SK-N-SH treated with all-trans-retinoic acid at 6 μM for 48 hours (cell line): ENCODE measurements at regions not wholly inside any gene's neighbourhood (a gene's known extent, or its start where the extent isn't known, plus 50 kb on each side); places are given as distances from the start of the nearest gene placed in this dataset.

ENCODE experiments used
- ATAC-seq: fragments of 200-7000 bp; cut with Tn5 transposase; 3 replicates; pipeline ENCODE4 v1.9.1; 2020; ENCODE audit warnings: mild to moderate bottlenecking, moderate library complexity
- ARNTL ChIP-seq: fragments of 450-650 bp; formaldehyde crosslinking; IDR thresholded peaks from 2 replicates; pipeline ENCODE4 v1.5.0; 2020; ENCODE audit warnings: low read depth, mild to moderate bottlenecking, moderate library complexity, borderline replicate concordance
- CSDC2 ChIP-seq: fragments of 250-450 bp; sonication (Bioruptor Pico); IDR thresholded peaks from 2 replicates; pipeline ENCODE4 v1.5.0; 2020; ENCODE audit warnings: mild to moderate bottlenecking, moderate library complexity
- ESRRG ChIP-seq: fragments of 250-450 bp; sonication (Bioruptor Pico); IDR thresholded peaks from 2 replicates; pipeline ENCODE4 v1.6.1; 2021; ENCODE audit warnings: mild to moderate bottlenecking
- GLIS3 ChIP-seq: fragments of 250-450 bp; sonication (Bioruptor Pico); IDR thresholded peaks from 2 replicates; pipeline ENCODE4 v1.5.0; 2020; ENCODE audit warnings: mild to moderate bottlenecking, moderate library complexity
- PPARA ChIP-seq: fragments of 250-450 bp; sonication (Bioruptor Pico); IDR thresholded peaks from 2 replicates; pipeline ENCODE4 v1.5.0; 2020; ENCODE audit warnings: mild to moderate bottlenecking, borderline replicate concordance
- RARB ChIP-seq: fragments of 250-450 bp; sonication (Bioruptor Pico); IDR thresholded peaks from 2 replicates; pipeline ENCODE4 v1.8.0; 2021; ENCODE audit warnings: mild to moderate bottlenecking, moderate library complexity
- SNAI2 ChIP-seq: fragments of 250-450 bp; sonication (Bioruptor Pico); IDR thresholded peaks from 2 replicates; pipeline ENCODE4 v1.5.0; 2020; ENCODE audit warnings: mild to moderate bottlenecking, moderate library complexity
- TCF4 ChIP-seq: fragments of 250-450 bp; sonication (Bioruptor Pico); IDR thresholded peaks from 2 replicates; pipeline ENCODE4 v1.8.0; 2021; ENCODE audit warnings: mild to moderate bottlenecking, moderate library complexity, borderline replicate concordance
- TOX ChIP-seq: fragments of 250-450 bp; sonication (Bioruptor Pico); IDR thresholded peaks from 2 replicates; pipeline ENCODE4 v1.8.0; 2021; ENCODE audit warnings: mild to moderate bottlenecking, moderate library complexity, borderline replicate concordance
- ZFP30 ChIP-seq: fragments of 450-650 bp; formaldehyde crosslinking; IDR thresholded peaks from 2 replicates; pipeline ENCODE4 v1.5.0; 2022; ENCODE audit warnings: mild to moderate bottlenecking, moderate library complexity
- ZNF565 ChIP-seq: fragments of 450-650 bp; formaldehyde crosslinking; conservative IDR thresholded peaks from 2 replicates; pipeline ENCODE4 v1.5.0; 2020; ENCODE audit warnings: low read depth, mild to moderate bottlenecking, moderate library complexity
- ZNF8 ChIP-seq: fragments of 450-650 bp; formaldehyde crosslinking; IDR thresholded peaks from 2 replicates; pipeline ENCODE4 v1.5.0; 2020; ENCODE audit warnings: mild to moderate bottlenecking, moderate library complexity
- TF ChIP-seq, protein P1 (sequence below): fragments of 250-450 bp; sonication (Bioruptor Pico); IDR thresholded peaks from 2 replicates; pipeline ENCODE4 v1.8.0; 2020; ENCODE audit warnings: mild to moderate bottlenecking, moderate library complexity, borderline replicate concordance
- TF ChIP-seq, protein P2 (sequence below): fragments of 250-450 bp; sonication (Bioruptor Pico); IDR thresholded peaks from 2 replicates; pipeline ENCODE4 v1.5.0; 2020; ENCODE audit warnings: mild to moderate bottlenecking, moderate library complexity
- TF ChIP-seq, protein P3 (sequence below): fragments of 250-450 bp; sonication (Bioruptor Pico); IDR thresholded peaks from 2 replicates; pipeline ENCODE4 v1.5.1; 2020; ENCODE audit warnings: low read depth, mild to moderate bottlenecking, moderate library complexity

DNA sequence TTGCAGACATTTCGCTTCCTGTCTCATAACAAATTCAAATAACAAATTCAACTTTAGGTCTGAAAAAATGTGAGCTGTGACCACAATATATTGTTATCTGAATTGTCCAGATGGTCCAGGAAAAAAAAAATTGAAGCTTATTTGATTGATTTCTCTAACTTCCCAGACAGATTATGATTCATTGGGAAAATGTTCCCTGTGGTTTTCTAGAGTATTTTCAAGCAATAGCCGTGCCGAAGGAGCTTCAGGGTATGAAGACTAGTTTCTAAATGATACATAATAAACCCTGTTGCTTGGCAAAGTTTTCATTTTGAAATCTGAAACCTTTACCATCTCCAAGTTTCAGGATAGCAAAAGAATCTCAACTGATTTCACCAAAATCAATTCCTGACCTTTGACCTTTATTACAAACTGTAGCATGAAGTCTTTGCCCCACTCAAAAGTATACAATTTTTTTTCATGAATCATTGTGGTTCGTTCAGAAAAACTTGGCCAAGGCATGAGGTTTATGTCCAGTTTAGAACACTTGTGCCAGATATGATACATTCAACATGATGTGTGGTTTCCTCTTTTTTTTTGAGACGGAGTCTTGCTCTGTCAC, 109.9 kb downstream of the JCAD start (continued):
- TF ChIP-seq ARNTL (CRISPR knock-in tag), result no peak
- TF ChIP-seq ZNF565 (CRISPR knock-in tag), result no peak

DNA sequence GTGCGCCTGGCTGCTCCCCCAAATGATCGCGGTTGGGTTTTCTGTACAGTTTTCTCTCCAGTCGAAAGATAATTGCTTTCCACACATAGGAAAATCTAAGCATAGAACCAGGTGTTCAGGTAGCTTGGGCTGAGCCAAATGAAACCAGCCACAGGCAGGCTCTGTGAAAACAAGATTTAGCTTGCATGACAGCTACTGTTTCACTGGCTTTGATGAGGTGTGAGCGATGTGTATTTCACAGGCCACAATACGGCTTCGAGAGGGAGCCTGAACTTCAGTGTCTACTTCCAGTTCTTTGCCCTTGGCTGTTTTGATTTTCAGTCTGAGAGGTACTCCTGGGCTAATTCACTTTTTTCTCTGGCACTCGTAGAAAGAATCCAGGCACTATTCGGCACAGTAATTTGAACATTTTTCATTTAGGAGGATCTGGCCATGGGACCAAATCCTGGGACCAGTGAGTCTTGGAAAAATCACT, 110.5 kb downstream of the JCAD start:
- peak; percentile 65 for ATAC-seq
- TF ChIP-seq RARB (CRISPR knock-in tag) (no peak), ZFP30 (CRISPR knock-in tag) (no peak), CSDC2 (CRISPR knock-in tag) (no peak), ESRRG (no peak), TOX (CRISPR knock-in tag) (no peak), ZNF8 (CRISPR knock-in tag) (no peak)

DNA sequence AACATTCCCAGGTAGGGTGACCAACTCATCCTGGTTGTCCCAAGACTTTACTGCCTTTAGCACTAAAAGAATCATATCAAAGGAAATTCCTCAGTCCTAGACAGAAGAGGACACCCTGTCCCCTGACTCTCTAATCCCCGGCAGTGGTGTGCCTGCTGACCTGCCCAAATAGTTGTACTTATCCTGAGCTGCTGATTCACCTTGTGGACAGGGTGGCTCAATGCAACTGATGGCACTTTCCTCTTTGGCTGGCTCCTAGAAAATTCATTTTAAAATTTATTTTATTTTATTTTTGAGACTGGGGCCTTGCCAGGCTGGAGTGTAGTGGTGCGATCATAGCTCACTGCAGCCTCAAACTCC, 111.7 kb downstream of the JCAD start:
- TF ChIP-seq, protein P1, sequence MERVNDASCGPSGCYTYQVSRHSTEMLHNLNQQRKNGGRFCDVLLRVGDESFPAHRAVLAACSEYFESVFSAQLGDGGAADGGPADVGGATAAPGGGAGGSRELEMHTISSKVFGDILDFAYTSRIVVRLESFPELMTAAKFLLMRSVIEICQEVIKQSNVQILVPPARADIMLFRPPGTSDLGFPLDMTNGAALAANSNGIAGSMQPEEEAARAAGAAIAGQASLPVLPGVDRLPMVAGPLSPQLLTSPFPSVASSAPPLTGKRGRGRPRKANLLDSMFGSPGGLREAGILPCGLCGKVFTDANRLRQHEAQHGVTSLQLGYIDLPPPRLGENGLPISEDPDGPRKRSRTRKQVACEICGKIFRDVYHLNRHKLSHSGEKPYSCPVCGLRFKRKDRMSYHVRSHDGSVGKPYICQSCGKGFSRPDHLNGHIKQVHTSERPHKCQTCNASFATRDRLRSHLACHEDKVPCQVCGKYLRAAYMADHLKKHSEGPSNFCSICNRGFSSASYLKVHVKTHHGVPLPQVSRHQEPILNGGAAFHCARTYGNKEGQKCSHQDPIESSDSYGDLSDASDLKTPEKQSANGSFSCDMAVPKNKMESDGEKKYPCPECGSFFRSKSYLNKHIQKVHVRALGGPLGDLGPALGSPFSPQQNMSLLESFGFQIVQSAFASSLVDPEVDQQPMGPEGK (CRISPR knock-in tag), result no peak
- TF ChIP-seq, all 23 proteins: peak for 0
- ATAC-seq, result no peak

DNA sequence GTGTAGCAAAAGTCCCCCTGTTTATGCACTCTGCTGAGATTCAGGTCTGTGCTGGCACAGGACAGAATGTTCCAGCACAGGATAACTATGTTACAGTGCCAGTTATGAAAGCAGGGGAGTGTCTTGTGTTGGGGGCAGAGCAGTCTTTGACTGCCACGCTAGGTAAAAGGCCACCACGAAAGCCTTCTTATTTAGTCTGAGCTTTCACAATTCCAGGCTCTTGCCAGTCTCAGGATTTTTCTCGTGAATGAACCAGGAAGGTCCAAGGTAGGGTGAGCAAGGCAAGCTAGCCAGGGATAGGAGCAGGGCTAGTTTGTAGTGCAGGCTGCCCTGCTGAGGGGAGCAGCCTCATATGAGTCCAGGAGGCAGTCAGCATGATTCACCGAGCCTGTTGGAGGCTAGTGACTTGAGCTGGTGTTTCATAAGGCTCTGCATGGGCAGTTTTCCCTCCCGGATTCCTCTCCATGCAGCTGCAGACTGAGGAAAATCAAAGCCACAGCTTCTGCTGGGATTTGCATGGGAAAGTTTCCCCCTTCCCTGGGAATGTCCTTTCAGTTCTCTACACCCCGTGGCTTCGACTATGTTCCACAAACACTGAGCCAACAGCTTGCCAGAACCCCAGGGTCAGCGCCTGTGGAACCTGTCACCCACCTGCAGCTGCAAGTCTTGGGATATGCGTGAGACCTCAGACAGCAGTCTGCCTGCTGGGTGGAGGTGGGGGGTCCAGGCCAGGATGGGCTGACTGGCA, 112.3 kb downstream of the JCAD start:
- TF ChIP-seq, protein P2, sequence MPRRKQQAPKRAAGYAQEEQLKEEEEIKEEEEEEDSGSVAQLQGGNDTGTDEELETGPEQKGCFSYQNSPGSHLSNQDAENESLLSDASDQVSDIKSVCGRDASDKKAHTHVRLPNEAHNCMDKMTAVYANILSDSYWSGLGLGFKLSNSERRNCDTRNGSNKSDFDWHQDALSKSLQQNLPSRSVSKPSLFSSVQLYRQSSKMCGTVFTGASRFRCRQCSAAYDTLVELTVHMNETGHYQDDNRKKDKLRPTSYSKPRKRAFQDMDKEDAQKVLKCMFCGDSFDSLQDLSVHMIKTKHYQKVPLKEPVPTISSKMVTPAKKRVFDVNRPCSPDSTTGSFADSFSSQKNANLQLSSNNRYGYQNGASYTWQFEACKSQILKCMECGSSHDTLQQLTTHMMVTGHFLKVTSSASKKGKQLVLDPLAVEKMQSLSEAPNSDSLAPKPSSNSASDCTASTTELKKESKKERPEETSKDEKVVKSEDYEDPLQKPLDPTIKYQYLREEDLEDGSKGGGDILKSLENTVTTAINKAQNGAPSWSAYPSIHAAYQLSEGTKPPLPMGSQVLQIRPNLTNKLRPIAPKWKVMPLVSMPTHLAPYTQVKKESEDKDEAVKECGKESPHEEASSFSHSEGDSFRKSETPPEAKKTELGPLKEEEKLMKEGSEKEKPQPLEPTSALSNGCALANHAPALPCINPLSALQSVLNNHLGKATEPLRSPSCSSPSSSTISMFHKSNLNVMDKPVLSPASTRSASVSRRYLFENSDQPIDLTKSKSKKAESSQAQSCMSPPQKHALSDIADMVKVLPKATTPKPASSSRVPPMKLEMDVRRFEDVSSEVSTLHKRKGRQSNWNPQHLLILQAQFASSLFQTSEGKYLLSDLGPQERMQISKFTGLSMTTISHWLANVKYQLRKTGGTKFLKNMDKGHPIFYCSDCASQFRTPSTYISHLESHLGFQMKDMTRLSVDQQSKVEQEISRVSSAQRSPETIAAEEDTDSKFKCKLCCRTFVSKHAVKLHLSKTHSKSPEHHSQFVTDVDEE (CRISPR knock-in tag), result no peak
- TF ChIP-seq SNAI2 (CRISPR knock-in tag) (no peak), TOX (CRISPR knock-in tag) (no peak), PPARA (CRISPR knock-in tag) (no peak), ARNTL (CRISPR knock-in tag) (no peak), CSDC2 (CRISPR knock-in tag) (no peak)
- TF ChIP-seq, protein P3, sequence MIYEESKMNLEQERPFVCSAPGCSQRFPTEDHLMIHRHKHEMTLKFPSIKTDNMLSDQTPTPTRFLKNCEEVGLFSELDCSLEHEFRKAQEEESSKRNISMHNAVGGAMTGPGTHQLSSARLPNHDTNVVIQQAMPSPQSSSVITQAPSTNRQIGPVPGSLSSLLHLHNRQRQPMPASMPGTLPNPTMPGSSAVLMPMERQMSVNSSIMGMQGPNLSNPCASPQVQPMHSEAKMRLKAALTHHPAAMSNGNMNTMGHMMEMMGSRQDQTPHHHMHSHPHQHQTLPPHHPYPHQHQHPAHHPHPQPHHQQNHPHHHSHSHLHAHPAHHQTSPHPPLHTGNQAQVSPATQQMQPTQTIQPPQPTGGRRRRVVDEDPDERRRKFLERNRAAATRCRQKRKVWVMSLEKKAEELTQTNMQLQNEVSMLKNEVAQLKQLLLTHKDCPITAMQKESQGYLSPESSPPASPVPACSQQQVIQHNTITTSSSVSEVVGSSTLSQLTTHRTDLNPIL (CRISPR knock-in tag), result no peak
- TF ChIP-seq, protein P1 (CRISPR knock-in tag), result no peak
- ATAC-seq, result peak; percentile 60

DNA sequence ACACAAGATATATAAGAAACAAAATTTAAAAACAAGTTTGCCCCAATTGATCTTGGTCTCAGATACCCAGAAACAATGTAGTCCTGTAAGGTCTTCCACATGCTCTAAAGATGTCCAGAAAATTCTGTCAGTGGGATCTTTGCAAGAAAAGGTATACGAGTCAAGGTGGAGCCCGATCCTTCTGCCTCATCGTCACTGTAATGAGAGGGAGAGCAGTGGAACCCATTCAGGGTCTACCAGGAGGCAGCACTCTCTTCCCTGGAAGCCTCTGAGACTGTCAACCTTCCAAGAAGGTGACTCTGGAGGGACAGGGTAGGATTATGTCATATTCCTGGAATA, 112.8 kb downstream of the JCAD start:
- no peak for ATAC-seq
- TF ChIP-seq PPARA (CRISPR knock-in tag) (no peak), SNAI2 (CRISPR knock-in tag) (no peak), GLIS3 (no peak), TCF4 (CRISPR knock-in tag) (no peak), ZNF565 (CRISPR knock-in tag) (no peak)
- TF ChIP-seq, protein P2 (CRISPR knock-in tag), result no peak
- TF ChIP-seq, protein P3 (CRISPR knock-in tag), result no peak
